Cardiac septum (tissue), 1 donor: ENCODE measurements at regions not wholly inside any gene's neighbourhood (a gene's known extent, or its start where the extent isn't known, plus 50 kb on each side); places are given as distances from the start of the nearest gene placed in this dataset.
"Not testable (repeated sequence)": the region's sequence is repeated elsewhere in the genome, so short reads cannot be mapped to it uniquely, and the experiment has no call there.

Experiments used
- DNase-seq: peaks from one replicate; pipeline ENCODE4 v3.0.0-alpha.2; 2020; ENCODE audit warnings: low spot score
- intact Hi-C: fragments of 100-400 bp; cut with DNase I; formaldehyde crosslinking; loops from one replicate; pipeline ENCODE4 v1.14.0; 2022
- donor health status: DM: no; HTN: no; CAD: no.

DNA sequence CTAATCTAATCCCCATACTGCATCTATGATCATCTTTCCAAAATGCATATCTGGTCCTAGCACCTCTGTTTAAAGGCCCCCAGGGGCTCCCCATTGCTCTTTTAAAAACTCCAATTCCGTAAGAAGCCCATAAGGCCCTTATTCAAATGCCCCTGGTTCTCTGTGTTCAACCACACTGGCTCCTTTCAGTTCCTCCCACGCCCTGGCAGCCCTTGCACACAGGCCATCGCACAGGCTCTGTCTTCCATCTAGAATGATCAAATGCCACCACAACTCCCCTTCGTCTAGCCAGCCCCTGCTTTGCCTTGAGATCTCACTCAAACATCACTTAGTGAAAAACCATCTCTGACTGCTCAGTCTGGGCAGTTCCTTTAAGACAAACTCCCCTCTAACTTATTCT, 112.9 kb upstream of the LYZL2 start:
- no peak for DNase-seq
- intact Hi-C loops: no loop called here

GRCh38 chr10:30740774-30741173, 111.2 kb upstream of the LYZL2 start:
- intact Hi-C loops: not testable (repeated sequence)

GRCh38 chr10:30738416-30738815, 108.9 kb upstream of the LYZL2 start:
- DNase-seq: no peak
- intact Hi-C loops: no loop called here

More at GRCh38 chr10:30740774-30741173, 111.2 kb upstream of the LYZL2 start:
- not testable (repeated sequence) for DNase-seq

- DNase-seq: peak; percentile 54
- intact Hi-C loops: no loop called here
These were observed 108.4 kb upstream of the LYZL2 start for GRCh38 chr10:30737931-30738391.

DNA sequence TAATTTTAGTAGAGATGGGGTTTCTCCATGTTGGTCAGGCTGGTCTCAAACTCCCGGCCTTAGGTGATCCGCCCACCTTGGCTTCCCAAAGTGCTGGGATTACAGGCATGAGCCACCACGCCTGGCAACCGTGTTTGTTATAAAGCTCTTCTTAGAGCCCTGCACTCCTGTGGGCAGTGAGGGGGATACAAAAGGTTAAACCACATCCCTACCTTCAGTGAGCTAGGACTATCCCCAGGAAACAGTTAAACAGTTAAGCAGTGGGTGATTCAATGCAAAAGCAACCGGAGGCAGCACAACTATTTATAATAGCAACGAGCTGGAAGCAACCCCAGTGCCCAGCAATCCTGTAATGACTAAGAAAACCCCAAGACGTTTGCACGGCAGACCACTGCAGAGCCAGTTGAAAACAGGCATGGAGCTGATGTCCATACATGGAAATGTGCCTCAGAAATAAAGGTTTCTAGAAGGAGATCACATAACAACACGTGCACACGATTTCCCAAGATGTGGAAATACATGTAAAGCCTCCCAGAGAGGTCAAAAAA, 107.2 kb upstream of the LYZL2 start:
- intact Hi-C loops: no loop called here
- no peak for DNase-seq

DNA sequence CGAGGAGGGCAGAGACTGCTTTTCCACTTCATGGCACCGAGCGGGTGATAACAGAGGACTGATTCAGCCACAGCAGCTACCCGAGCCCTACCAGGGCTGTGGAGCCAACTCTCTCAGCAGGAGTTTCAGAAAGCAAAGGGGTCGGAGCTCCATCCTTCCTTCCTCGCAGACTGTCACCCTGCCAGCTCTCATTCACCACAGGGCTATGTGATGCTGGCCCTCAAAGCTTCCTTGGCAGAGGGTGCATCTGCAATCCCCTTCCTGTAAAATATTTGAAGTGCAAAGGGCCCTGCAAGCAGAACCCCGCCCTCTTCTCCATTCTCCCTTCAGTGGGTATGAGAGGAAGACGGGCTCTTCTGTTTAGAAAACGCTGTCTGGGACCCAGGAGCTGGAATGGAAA, 105.3 kb upstream of the LYZL2 start:
- intact Hi-C loops: no loop called here
- DNase-seq: no peak

- intact Hi-C loops: no loop called here
These were observed 103.1 kb upstream of the LYZL2 start for GRCh38 chr10:30732671-30733070.

GRCh38 chr10:30731963-30732362, 102.4 kb upstream of the LYZL2 start:
- no peak for DNase-seq
- intact Hi-C loops: no loop called here

More at GRCh38 chr10:30732671-30733070, 103.1 kb upstream of the LYZL2 start:
- no peak for DNase-seq

DNA sequence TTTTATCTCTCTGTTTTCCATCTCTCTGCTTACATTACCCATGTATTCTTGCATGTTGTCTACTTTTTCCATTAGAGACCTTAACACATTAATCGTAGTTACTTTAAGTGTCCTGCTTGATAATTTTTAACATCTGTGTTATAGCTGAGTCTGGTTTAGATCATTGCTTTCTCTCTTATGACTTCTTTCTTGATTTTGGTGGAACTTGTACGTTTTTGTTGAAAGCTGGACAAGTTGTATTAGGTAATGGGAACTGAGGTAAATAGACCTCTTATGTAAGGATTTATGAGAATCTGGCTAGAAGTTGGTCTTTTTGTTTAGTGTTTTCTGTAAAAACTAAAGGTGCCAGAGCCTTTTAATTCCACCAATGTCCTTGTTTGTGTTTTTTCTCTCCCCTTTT, 100.8 kb upstream of the LYZL2 start:
- no peak for DNase-seq
- intact Hi-C loops: no loop called here

DNA sequence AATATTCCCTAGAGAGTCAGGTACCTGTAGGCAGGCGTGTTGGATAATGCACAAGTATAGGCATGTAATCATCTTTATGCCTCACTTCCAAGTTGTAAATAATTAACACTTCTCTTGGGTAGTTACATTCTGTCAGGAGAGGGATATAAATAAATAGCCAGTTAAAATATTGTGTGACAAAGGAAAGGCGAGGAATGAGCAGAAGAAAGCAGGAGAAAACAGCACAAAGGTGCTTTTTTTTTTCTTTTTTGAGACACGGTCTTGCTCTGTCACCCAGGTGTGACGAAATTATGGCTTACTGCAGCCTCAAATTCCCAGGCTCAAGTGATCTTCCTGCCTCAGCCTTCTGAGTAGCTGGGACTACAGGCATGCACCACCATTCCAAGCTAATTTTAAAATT, 99.2 kb upstream of the LYZL2 start:
- DNase-seq: no peak
- intact Hi-C loops: loop anchor here (5.0 kb wide), 1 partner anchor 1079 kb away; no protein-coding TSS in a partner anchor

DNA sequence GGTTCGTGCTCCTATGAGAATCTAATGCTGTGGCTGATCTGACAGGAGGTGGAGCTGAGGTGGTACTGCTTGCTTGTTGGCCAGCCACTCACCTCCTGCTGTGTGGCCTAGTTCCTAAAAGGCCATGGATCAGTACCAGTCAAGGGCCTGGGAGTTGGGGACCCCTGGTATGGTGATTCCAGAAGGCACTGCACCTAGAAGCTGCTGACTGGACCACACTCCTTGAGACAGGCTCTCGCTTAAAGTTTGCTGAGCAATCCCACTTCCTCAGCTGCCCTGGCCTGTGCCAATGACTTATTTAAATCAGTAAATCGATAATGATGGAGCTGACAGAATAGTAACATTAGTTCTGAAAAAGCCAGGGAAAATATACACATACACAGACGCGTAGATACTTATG, 98.6 kb upstream of the LYZL2 start:
- intact Hi-C loops: loop anchor here (5.0 kb wide), 1 partner anchor 1079 kb away; no protein-coding TSS in a partner anchor
- DNase-seq: no peak

DNA sequence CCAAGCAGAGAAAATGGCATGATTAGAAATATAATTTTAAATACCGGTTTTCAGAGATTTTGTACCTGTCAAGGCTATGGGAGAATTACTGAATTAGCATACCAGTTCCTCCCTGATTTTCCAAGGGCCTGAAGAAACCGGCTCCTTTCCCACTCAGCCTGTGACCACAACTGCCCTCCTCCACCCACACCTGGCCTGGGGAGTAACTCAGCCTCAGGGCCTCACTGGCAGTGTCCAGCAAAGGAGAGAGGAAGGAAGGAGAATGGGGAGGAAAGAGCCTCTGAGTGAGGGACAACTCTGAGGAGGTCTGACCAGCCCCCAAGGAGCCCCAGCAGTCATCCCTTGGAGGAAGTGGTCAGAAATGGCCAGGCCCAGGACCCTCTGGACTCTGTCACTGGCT, 98.0 kb upstream of the LYZL2 start:
- no peak for DNase-seq
- intact Hi-C loops: loop anchor here (5.0 kb wide), 1 partner anchor 1080 kb away; no protein-coding TSS in a partner anchor

- DNase-seq: peak; percentile 93
- intact Hi-C loops: loop anchor here (5.0 kb wide), 1 partner anchor 1080 kb away; no protein-coding TSS in a partner anchor
These were observed 97.3 kb upstream of the LYZL2 start for GRCh38 chr10:30726783-30727414.

DNA sequence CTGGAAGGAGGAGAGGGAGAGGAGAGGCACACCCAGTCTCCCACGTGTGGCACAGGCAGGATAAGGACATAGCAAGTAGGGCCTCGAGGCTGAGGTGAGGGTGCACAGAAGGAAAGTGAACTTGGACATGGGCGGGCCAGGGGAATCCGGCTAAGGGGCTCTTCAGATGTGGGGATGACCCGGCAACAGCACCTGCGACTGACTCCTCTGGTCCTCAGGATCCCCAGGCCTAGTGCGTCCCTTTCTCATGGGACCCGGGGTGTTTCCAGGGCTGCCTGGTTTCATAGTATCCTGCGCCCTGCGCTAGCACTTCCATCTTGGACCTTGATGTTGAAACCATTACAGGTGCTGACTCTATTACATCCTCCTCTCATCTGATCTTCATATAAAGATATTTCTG, 96.1 kb upstream of the LYZL2 start:
- no peak for DNase-seq
- intact Hi-C loops: loop anchor here (5.0 kb wide), 1 partner anchor 1082 kb away; no protein-coding TSS in a partner anchor

DNA sequence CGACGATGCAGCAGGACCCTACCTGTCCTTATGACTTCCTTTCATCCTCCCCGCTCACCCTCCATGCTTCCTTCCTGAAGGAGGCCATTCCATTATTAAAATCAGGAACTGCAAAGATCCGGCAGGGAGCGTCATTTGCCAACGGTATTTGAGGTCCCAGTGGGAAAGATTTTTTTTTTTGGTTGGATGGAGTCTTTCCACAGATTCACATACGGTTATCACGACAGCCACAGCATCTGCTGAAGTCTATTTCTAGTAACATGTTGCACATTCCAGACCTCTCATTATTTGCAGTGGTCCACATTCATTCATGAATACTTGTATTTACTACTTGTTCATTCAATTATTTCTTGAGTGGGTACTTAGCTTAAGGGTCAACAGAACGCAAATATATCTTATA, 94.7 kb upstream of the LYZL2 start:
- DNase-seq: no peak
- intact Hi-C loops: no loop called here

GRCh38 chr10:30722956-30723620, 93.5 kb upstream of the LYZL2 start:
- no peak for DNase-seq
- intact Hi-C loops: no loop called here

GRCh38 chr10:30719832-30720231, 90.3 kb upstream of the LYZL2 start:
- DNase-seq: no peak
- intact Hi-C loops: no loop called here

DNA sequence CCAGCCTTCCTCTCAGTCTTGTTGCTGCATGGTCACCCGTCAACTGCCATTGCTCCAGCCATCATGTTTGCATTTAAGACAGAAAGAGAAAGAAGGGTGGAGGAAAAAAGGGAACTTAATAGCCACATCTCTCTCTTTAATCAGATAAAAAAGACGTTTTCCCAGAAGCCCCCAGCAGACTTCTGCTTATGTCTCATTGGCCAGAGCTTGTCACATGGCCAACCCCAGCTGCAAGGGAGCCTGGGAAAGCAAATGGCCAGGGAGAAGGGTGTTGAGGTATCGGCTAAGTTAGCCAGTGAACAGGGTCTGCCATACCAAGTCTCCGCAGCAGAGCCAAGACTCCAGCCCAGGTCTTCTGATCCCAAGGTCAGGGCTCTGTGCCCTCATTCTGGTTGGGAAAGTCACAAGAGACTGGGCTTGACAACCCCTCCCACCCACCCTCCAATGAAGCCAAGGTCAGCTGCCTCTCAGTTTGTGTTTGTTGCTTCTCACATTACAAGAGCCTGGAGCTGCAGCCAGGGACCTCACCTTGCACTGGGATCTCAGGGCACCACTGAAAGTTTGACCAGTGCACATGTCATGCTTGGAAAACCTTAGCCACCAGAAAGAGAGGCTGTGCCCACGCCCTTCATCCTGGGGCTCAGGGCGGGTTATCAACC, 80.3 kb upstream of the LYZL2 start:
- DNase-seq: no peak
- intact Hi-C loops: no loop called here

GRCh38 chr10:30709229-30709628, 79.7 kb upstream of the LYZL2 start:
- DNase-seq: no peak

GRCh38 chr10:30708234-30708633, 78.7 kb upstream of the LYZL2 start:
- intact Hi-C loops: no loop called here
- no peak for DNase-seq

More at GRCh38 chr10:30709229-30709628, 79.7 kb upstream of the LYZL2 start:
- intact Hi-C loops: no loop called here
